Fibroblast of pulmonary artery (primary cell): ENCODE measurements at regions not wholly inside any gene's neighbourhood (a gene's known extent, or its start where the extent isn't known, plus 50 kb on each side); places are given as distances from the start of the nearest gene placed in this dataset.

Source experiments
- DNase-seq: peaks from one replicate; pipeline ENCODE4 v3.0.0-alpha.2; 2010; ENCODE audit warnings: low read depth
- H3K4me3 ChIP-seq: replicated peaks from 2 replicates; pipeline ENCODE4 v1.5.1; 2011; ENCODE audit warnings: low read depth, mild to moderate bottlenecking, control low read depth, low read length, moderate library complexity
- TF ChIP-seq, protein P1 (sequence below): IDR thresholded peaks from 2 replicates; pipeline ENCODE4 v1.5.1; 2011; ENCODE audit warnings: mild to moderate bottlenecking, control low read depth, low read length, inconsistent platforms; ENCODE audit errors: missing control alignments

DNA sequence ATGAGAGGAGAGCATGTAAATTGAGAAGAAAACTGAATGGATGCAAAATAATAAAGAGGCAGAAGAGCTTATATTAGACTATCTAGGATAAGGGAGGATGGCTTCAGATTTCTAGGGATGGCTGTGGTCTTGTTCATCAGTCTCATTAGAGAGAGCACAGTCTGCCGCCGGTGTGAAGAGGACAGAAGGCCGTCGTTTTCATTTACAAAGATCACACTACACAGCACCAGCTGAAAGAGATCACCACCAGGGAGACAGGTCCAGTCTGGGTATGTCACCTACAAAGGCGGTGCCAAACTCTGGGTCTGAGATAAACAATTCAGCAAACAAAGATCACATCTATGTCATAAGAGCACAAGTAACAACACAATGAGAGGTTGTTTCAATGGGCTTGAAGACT lies 1222.3 kb upstream of the SLC10A2 start:
- TF ChIP-seq, protein P1, sequence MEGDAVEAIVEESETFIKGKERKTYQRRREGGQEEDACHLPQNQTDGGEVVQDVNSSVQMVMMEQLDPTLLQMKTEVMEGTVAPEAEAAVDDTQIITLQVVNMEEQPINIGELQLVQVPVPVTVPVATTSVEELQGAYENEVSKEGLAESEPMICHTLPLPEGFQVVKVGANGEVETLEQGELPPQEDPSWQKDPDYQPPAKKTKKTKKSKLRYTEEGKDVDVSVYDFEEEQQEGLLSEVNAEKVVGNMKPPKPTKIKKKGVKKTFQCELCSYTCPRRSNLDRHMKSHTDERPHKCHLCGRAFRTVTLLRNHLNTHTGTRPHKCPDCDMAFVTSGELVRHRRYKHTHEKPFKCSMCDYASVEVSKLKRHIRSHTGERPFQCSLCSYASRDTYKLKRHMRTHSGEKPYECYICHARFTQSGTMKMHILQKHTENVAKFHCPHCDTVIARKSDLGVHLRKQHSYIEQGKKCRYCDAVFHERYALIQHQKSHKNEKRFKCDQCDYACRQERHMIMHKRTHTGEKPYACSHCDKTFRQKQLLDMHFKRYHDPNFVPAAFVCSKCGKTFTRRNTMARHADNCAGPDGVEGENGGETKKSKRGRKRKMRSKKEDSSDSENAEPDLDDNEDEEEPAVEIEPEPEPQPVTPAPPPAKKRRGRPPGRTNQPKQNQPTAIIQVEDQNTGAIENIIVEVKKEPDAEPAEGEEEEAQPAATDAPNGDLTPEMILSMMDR: no peak
- no peak for DNase-seq
- H3K4me3 ChIP-seq: no peak overlapping the region

DNA sequence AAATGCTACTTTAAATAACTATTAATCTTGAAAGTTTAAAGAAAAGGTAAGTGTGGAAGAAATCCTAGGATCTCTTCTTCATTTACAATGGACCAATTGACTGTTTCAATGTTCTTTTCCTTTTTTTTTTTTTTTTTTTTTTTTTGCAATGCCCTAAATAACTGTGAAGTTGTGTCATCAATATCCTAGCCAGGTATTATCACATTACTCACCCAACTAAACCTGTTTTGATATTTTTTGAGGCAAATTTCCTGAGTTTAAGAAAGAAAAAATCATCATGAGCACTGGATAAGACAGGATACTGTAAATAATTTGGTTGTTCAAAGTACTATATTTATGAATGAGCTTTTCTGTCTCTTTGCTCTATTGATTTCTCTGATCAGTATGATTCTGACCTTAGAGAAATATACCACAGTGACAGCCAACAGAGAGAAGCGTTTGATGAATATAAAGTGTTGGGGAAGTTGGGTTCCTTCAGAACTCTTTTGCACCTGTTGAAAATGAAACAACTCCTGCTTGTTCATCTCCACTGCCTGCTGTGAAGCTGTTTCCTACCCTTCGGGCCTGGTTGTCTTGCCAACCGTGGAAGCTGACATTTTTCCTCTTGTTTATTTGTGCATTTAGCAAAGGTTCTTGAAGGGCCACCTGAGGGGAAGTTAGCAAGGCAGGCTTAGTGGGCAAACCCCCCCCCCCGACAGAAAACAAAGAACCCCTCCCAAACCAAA lies 1220.5 kb upstream of the SLC10A2 start:
- TF ChIP-seq, protein P1: no peak
- DNase-seq: no peak
- no peak overlapping the region for H3K4me3 ChIP-seq

DNA sequence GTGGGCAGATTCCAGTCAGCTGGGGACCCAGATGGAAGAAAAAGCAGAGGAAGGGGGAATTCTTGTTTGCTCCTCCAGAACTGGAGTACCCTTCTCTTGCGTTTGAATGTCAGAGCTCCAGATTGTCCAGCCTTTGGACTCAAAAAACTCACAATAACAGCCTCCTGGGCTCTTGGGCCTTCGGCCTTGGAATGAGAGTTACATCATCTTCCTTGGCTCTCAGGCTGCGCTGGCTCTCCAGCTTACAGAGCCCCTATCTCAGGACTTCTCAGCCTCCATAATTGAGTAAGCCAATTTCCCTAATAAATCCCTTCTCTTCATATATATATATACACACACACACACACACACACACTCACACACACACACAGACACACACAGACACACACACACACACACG lies 1215.7 kb upstream of the SLC10A2 start:
- DNase-seq: peak; percentile 37
- H3K4me3 ChIP-seq: no peak overlapping the region
- TF ChIP-seq, protein P1: no peak

DNA sequence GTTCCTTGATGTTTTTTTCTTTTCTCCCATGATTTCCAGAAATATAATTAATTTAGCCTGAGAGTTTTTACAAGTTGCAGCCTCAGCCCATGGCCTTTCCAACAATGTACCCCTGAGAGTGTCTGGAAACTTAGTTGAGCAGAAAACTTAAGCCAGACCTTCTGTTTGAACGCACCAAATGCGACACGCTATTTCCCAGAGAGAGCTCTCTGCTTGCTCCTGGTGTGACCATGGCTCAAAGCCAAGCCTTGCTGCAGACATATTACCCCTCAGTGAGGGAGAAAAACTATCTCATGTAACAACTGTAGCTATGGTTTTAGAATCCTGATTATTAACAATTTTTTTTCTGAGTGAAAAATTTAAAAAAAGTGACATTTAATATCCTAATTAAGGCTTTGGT lies 1204.5 kb upstream of the SLC10A2 start:
- DNase-seq: no peak
- no peak overlapping the region for H3K4me3 ChIP-seq
- TF ChIP-seq, protein P1: no peak

DNA sequence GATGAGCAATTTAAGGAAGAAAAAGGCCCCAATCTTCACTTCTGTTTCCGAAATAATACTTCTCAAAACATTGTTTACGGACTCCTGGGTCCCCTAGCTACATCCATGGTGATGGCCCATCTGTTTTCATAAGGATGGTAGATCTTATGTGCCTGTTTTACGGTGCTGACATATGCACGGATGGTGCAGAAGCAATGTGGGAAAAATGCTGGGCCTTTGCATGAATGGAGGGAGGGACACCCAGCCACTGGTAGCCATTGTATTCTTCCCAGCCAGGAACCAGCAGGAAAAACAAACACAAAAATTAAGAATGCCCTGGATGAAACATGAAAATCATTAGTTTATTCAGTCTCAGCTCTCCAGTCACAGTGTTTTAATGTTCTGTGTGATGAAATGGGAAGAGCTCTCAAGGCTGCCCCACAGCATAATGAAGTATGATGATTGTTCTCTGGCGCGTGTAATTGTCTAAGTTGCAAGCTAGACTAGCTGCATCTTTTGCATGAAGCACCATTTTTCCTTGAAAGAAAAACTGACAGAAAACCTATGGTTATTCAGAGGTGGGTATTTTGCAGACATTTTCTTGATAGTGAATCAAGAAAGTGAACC lies 1201.1 kb upstream of the SLC10A2 start:
- H3K4me3 ChIP-seq: no peak overlapping the region
- DNase-seq: no peak
- TF ChIP-seq, protein P1: no peak

DNA sequence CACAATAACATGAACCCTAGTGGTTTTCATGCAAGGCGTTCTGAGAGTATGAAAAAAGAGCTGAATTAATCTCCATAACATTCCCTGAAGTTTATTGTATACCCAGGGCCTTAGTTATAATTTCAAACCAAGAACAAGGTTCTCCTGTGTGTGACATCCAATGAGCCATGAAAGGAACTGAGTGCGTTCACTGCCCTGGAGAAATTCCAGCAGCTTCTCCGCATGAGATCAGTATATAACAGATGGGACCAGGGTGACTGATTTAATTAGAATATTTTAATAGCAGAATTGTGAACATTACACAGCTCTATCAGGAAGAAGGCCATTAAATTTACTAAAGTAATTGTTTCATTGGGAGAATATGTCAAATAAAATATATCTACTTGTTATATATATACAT lies 1190.5 kb upstream of the SLC10A2 start:
- DNase-seq: no peak
- TF ChIP-seq, protein P1: no peak
- no peak overlapping the region for H3K4me3 ChIP-seq
